ENCODE measurements at regions not wholly inside any gene's neighbourhood (a gene's known extent, or its start where the extent isn't known, plus 50 kb on each side); places are given as distances from the start of the nearest gene placed in this dataset.

- H3K9me3 ChIP-seq (replicated peaks; ENCODE audit: control insufficient read depth, insufficient read depth, low read length) = no peaks in the 10 kb centered on the region; the same call in 2 of the 3 replicates
- DNase-seq (ENCODE audit: low read depth, low spot score) (no peak), ATAC-seq (no peak), FAIRE-seq (no peak)
- 21% methylated on average over 2 of the region's 2 CpGs for WGBS (ENCODE audit: insufficient coverage, insufficient replicate concordance, low lambda C conversion rate, missing lambda C conversion rate)
- ChIA-PET RAD21 (ENCODE audit: unreplicated experiment) (no interaction called here), POLR2A (no interaction called here), SMC1A (ENCODE audit: uncharacterized antibody, unreplicated experiment) (no interaction called here), CTCF (interaction anchor here (1.0 kb wide), 1 partner anchor 15 kb away, joined by 3 read pairs; no protein-coding TSS in a partner anchor)
- BruUV-seq (replicated peaks) = no TSS peak
- H3K4me3 ChIP-seq = no peak overlapping the region
- no peaks in the 10 kb centered on the region for H3K27me3 ChIP-seq (replicated peaks in 1 of 2; ENCODE audit: control insufficient read depth in 2 of 2, insufficient read depth in 2 of 2, low read length in 1 of 2)
- no peak overlapping the region for H3K9ac ChIP-seq (ENCODE audit: control insufficient read depth, insufficient read depth, low read length)
- no peak overlapping the region for H3K27ac ChIP-seq (ENCODE audit: control insufficient read depth, insufficient read depth)
- in situ Hi-C loops (cut with MboI) = no loop called here
- no peak for TF ChIP-seq ZNF592 (IDR thresholded peaks at IDR 0.05)
- no peak for TF ChIP-seq KAT2A (conservative IDR thresholded peaks at IDR 0.05; ENCODE audit: control insufficient read depth, low read depth, low read length)
- TF ChIP-seq IRF5 (IDR thresholded peaks at IDR 0.05; ENCODE audit: borderline replicate concordance) = no peak
- TF ChIP-seq CHD2 (IDR thresholded peaks at IDR 0.05; ENCODE audit: borderline replicate concordance, low read depth, low read length) = no peak
- TF ChIP-seq ZZZ3 (IDR thresholded peaks at IDR 0.05; ENCODE audit: control insufficient read depth, insufficient read length, low read depth) = no peak
- no peak for TF ChIP-seq ZNF217 (IDR thresholded peaks at IDR 0.05)
- no peak for TF ChIP-seq SMC3 (IDR thresholded peaks at IDR 0.05; ENCODE audit: borderline replicate concordance, low read length)
- TF ChIP-seq KLF5 (IDR thresholded peaks at IDR 0.05; ENCODE audit: partially characterized antibody) = no peak
- no peak for TF ChIP-seq POLR2A (IDR thresholded peaks at IDR 0.05; ENCODE audit: low read depth, low read length)
- no peak overlapping the region for H3K4me2 ChIP-seq (ENCODE audit: control insufficient read depth, insufficient read depth)
- H3K36me3 ChIP-seq (ENCODE audit: control insufficient read depth in 2 of 2, insufficient read depth in 2 of 2, low read length in 1 of 2) = no peaks in the 10 kb centered on the region
- H3K79me2 ChIP-seq (ENCODE audit: control insufficient read depth, insufficient read depth, low read length) = no peaks in the 10 kb centered on the region
- no peaks in the 10 kb centered on the region for H4K20me1 ChIP-seq (ENCODE audit: control insufficient read depth, insufficient read depth)
- no peaks in the 10 kb centered on the region for H3K4me1 ChIP-seq (ENCODE audit: control insufficient read depth, insufficient read depth, low read length)
- no peak overlapping the region for H2AFZ ChIP-seq (ENCODE audit: control insufficient read depth, low read depth, low read length)
- intact Hi-C loops (cut with micrococcal nuclease; ENCODE audit: unreplicated experiment) = no loop called here
Measured at GRCh38 chr4:162912482-162912881, 254.2 kb downstream of the NAF1 start.

Measured in GM12878 (cell line).